HG03025 (cell line): ENCODE measurements at regions not wholly inside any gene's neighbourhood (a gene's known extent, or its start where the extent isn't known, plus 50 kb on each side); places are given as distances from the start of the nearest gene placed in this dataset.

Source experiments
- ATAC-seq: cut with Tn5 transposase; IDR thresholded peaks from one replicate; pipeline ENCODE4 v1.9.1; 2021; ENCODE audit warnings: mild to moderate bottlenecking, moderate library complexity; ENCODE audit not compliant: unreplicated experiment, low FRiP score

DNA sequence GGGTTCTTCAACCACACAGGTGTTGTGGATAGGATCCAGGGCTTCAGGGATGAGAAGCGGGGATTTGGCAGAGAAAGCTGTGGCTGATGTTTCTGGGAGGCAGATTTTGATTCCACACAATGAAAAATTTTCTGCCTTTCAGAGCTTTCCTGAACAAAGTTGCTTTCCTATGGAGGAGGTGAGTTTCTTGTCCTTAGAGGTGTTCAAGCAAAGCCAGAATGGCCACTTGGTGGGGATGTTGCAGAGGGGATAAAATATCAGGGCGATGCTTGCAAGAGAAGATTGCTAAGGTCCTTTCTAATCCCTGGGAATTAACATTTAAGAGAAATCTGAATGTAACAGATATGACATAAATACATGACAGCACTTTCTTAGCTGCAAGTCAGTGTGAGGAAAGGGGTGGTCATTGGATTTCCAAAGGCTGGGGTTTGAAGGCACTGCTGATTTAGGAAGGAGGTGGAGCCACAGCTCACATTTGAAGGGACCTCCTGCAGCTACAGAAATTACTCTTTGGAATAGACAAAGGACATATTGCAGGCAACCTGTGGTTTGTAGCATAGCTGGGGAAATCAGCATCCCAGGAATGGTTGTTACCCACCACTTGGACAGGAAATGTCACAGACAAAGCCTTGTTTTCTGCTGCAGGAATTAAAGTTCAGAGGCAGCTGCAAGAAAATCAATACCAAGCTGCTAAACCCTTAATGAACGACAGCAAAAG is 271.1 kb upstream of the CHD6 start:
- no peak for ATAC-seq

DNA sequence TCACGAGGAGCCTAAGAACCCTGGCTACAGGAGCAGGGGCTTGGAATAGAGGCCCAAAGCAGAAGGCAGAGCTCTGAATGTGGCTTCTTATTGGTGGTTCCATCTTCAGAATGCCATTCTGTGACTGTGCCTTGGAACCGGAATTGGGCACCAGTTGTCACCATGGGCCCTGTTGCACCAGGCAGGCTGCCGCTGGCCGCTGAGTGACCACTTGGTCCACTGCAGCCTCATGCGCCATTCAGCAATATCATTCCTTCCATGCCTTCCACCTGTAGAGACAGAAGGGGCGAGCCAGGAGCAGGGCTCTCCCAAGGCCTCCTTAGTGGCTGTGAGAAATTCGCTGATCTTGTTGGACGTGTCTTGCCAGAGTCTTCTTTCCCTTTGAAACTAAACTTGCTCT is 270.3 kb upstream of the CHD6 start:
- ATAC-seq = no peak

GRCh38 chr20:41887500-41887899 is 269.3 kb upstream of the CHD6 start:
- ATAC-seq = no peak

DNA sequence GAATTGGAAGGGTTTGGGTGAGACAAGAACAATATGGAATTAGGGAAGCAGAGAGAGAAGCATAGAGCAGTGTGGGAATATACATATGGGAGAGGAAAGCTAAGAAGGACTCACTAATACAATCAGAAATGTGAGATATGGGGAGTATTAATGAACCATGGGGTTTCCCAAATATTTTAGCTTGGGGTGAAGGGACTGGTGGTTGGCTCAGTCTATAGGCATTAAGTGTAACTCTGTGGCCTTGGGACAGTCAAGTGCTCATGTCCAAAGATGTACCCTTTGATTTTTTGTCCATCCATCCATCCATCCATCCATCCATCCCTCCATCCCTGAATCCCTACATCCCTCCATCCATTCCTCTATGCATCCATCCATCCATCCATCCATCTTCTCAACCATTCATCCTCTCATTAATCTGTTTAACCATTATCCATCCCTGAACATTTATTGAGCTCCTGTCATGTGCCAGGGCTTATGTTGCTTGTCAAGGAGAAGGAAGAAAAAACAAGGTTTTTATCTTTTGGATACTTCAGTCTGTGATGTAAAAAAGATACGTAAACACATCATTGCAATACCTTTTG is 263.4 kb upstream of the CHD6 start:
- no peak for ATAC-seq

GRCh38 chr20:41879123-41879522 is 260.9 kb upstream of the CHD6 start:
- ATAC-seq = no peak

GRCh38 chr20:41877911-41878310 is 259.7 kb upstream of the CHD6 start:
- no peak for ATAC-seq

- no peak for ATAC-seq
These were observed 256.5 kb upstream of the CHD6 start for GRCh38 chr20:41874658-41875057.

DNA sequence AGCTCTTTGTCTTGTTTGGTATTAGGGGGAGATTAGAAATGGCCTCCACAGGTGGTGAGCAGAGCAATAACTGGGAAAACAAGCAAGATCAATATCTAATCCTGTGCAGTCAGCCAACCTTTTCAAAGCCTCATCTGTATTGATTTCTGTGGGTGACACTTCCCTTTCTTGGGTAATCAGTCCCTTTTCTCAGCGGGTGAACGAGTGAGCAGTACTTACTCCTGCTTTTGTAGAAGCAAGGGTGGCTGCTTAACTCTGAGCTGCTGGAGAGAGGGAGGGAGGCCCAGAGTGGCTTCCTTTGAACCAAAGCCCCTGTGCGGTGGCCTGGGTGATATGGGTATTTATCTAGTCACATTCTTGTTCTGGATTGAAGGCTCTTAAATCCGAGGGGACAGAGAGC is 254.8 kb upstream of the CHD6 start:
- ATAC-seq = no peak

DNA sequence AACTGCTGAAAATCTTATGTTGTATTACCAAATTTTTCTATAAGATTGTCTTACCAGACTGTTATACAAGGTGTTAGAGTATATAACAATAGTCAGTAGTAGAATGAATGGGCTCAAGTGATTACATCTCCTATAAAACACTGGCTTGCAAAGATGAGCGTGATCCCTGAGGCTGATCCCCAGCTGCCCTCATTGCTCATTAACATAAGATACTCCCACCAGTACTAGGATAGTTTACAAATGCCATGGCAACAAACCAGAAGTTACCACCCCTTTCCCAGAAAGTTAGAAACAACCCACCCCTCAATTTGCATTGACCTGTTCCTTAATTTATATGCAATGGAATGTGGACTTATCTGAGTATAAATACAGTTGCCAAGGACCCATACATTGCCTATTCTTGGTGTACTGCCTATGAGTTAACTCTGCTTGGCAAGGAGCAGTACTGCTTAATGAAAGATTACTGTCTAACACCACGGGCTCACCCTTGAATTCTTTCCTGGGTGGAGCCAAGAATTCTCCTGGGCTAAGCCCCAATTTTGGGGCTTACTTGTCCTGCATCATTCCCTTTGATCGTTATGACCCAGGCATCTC is 252.8 kb upstream of the CHD6 start:
- ATAC-seq = no peak

DNA sequence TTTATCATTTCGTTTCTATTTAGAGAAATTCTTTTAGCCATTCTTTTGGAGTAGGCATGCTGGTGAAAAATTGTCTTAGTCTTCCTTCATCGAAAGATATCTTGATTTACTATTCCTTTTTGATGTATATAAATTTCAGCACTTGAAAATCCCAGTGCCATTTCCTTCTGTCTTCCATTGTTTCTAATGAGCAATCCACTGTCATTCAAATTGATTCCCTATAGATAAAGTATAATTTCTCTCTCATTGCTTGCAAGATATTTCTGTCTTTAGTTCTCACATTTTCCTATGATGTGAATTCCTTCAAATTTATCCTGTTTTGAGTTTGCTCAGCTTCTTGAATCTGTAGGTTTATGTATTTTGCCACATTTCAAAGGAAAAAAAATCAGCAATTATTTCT is 251.1 kb upstream of the CHD6 start:
- ATAC-seq = no peak

GRCh38 chr20:41865938-41866337 is 247.8 kb upstream of the CHD6 start:
- ATAC-seq = no peak

DNA sequence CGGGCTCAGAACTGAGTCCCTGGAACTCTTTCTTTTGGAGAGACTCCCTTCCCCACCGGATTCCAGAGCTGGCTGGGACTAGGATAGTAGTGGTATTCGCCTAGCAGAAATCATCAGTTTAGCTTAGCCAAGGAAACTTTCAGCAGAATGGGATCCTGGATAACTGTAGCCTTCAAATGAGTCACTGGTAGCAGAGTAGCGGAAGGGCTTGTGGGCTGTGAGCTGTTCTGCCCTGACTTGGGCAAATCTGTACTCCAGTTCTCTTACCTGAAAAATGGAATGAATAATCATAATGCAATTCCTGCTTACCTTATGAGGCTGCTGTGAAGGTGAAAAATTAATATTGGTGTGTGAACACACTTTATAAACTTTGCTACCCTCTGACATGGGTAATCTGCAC is 244.3 kb upstream of the CHD6 start:
- ATAC-seq = no peak

GRCh38 chr20:41861772-41862422 is 243.7 kb upstream of the CHD6 start:
- no peak for ATAC-seq

DNA sequence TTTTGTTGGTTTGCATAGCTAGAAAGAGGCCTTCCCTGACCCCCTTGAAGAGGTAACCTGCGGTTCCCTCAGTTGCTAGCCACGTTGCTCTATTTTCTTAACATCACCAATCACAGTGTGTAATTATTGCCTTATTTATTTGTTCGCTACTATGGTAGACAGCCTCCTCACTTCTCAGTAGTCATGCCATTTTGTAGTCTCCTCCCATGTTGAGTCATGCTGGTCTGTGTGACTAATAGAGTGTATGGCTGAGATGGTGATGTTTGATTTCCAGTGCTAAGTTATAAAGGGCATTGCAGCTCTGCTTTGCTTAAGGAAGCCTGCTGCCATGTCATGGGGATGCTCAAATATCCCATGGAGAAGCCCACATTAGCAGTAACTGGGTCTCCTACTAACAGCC is 236.6 kb upstream of the CHD6 start:
- ATAC-seq = no peak

DNA sequence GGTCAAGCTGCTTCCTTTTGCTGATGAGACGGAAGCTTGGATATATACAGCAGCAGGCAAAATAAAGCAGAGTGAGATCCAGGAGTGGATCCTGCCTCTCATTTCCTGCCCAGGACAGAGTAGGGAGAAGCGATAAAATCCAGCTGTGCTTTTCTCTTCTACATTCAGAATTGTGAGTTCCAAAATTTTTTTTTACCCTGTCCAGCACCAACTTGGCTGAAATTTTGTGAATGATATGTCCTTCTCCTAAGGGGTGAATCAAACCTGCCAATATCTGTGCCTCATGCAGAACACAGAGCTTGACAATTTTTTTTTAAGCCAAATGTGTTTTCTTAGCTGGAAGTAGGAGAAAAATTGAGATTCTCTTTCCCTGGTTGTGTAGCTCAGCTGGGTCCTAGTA is 235.6 kb upstream of the CHD6 start:
- no peak for ATAC-seq

DNA sequence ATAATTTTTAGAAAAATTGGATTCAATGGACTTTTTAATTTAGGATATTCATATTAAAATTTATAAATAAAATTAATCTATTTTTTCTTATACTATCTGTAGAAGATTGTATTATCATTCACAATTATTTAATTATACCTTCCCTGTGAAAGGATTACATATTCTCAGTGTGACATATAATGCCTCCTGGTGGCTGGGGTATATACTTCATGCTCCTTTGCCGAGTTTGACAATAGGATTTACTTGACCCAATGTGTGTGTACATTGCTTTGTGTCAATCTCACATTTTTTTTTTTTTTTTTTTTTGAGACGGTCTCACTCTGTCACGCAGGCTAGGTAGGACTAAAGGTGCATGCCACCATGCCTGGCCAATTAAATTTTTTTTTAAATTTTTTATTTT is 230.0 kb upstream of the CHD6 start:
- ATAC-seq = no peak

DNA sequence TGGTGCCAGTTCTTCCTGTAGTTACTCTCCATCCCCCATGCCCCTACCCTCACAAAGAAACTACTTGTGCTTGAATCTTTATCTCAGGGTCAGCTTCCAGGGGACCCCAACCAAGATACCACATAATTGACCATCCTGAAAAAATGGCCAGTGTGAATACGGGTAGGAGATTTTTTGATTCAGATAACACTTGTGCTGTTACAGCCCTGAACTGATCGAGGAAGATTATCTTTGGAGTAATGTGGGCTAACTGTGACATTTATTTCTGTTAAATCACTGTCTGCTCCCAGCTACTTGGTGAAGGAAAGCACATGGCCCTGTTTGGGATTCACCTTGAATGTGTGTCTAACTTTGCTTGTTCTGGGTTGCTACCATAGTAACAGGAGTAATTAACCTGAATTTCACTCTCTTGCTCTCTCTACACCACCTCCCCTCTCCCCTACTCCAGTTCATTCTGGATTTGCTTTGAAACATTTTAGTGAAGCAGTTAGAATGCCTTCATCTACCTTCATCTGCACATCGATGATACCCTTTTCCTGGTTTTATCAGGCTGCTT is 219.6 kb upstream of the CHD6 start:
- no peak for ATAC-seq

DNA sequence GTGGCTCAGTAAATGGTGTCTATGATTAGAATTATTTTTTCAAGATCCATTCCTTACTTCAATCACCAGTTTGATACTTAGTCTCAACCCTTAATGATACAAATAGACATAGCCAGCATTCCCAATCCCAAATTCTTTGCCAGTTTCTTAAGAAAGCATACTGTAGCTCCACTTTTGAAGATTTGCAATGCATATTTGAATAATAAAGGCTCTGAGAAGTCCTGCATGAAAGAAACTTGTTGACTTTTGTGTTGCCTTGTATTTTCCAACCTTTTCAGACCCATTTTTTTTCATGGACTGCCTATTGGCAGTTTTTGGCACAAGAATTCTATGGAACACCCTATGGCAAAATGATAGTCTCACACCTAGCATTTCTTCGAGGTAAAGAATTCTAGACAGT is 215.6 kb upstream of the CHD6 start:
- ATAC-seq = no peak

DNA sequence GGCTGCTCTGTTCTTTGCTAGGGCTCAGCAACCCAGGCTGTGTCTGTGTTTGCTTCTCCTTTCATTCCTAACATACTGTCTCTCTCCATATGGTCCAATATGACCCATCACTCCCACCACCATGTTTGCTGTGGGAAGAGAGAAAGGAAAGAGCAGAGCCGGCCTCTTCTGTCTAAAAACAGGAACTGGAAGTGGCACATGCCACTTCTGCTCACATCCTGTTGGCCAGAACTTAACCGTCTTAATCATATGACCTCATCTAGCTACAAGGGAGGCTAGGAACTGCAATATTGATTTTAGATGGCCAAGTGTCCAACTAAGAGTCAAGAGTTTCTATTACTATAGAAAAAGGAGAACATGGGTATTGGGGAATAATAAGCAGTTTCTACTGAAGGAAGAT is 212.5 kb upstream of the CHD6 start:
- ATAC-seq = no peak

GRCh38 chr20:41819436-41819835 is 201.3 kb upstream of the CHD6 start:
- ATAC-seq = no peak

DNA sequence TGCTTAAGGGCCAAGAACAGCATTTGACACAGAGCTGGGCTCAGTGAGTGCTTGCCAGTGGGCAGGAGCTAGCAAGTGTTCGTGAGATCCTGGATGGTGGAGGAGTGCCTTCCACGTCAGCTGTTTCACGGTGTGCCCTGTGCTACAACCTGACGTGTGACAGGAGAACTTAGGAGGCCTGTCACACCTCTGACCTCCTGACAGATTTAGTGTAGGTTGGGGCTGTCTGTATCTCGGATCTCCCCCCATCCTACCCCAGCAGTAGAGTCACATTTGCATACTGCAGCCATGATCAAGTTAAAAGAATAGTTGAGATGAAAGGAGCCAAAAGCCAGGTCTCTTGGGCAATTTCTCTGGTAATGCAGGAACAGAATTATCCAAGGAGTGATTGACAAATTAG is 200.8 kb upstream of the CHD6 start:
- no peak for ATAC-seq
